ENCODE measurements at regions not wholly inside any gene's neighbourhood (a gene's known extent, or its start where the extent isn't known, plus 50 kb on each side); places are given as distances from the start of the nearest gene placed in this dataset.
"Not testable (repeated sequence)": the region's sequence is repeated elsewhere in the genome, so short reads cannot be mapped to it uniquely, and the experiment has no call there.

- DNase-seq (ENCODE audit: low read depth in 2 of 2) = no peak
Observed at GRCh38 chr2:239603411-239604356, 202.9 kb upstream of the HDAC4 start.

GRCh38 chr2:239602290-239603282 lies 201.8 kb upstream of the HDAC4 start:
- DNase-seq (ENCODE audit: low read depth in 2 of 2) = no peak

- DNase-seq (ENCODE audit: low read depth in 2 of 2) = no peak
Observed at GRCh38 chr2:239601880-239602279, 201.1 kb upstream of the HDAC4 start.

GRCh38 chr2:239601201-239601851 lies 200.5 kb upstream of the HDAC4 start:
- no peak for DNase-seq (ENCODE audit: low read depth in 2 of 2)

- DNase-seq (ENCODE audit: low read depth in 2 of 2) = no peak
Observed at GRCh38 chr2:239600650-239601049, 199.8 kb upstream of the HDAC4 start.

GRCh38 chr2:239600001-239600593 lies 199.3 kb upstream of the HDAC4 start:
- DNase-seq (ENCODE audit: low read depth in 2 of 2) = no peak

- DNase-seq (ENCODE audit: low read depth in 2 of 2) = no peak
Observed at GRCh38 chr2:239599299-239599698, 198.5 kb upstream of the HDAC4 start.

GRCh38 chr2:239598732-239599090 lies 197.9 kb upstream of the HDAC4 start:
- no peak for DNase-seq (ENCODE audit: low read depth in 2 of 2)

- DNase-seq (ENCODE audit: low read depth in 2 of 2) = peak in 1 of 2 donors; percentile 25
Observed at GRCh38 chr2:239598011-239598731, 197.4 kb upstream of the HDAC4 start.

GRCh38 chr2:239597216-239597615 lies 196.4 kb upstream of the HDAC4 start:
- DNase-seq (ENCODE audit: low read depth in 2 of 2) = no peak

- no peak for DNase-seq (ENCODE audit: low read depth in 2 of 2)
Observed at GRCh38 chr2:239596792-239597191, 196.0 kb upstream of the HDAC4 start.

- no peak for DNase-seq (ENCODE audit: low read depth in 2 of 2)
Observed at GRCh38 chr2:239596253-239596652, 195.4 kb upstream of the HDAC4 start.

- DNase-seq (ENCODE audit: low read depth in 2 of 2) = no peak
Observed at GRCh38 chr2:239595726-239596125, 194.9 kb upstream of the HDAC4 start.

- no peak for DNase-seq (ENCODE audit: low read depth in 2 of 2)
Observed at GRCh38 chr2:239594772-239595608, 194.2 kb upstream of the HDAC4 start.

- no peak for DNase-seq (ENCODE audit: low read depth in 2 of 2)
Observed at GRCh38 chr2:239594019-239594771, 193.4 kb upstream of the HDAC4 start.

- no peak for DNase-seq (ENCODE audit: low read depth in 2 of 2)
Observed at GRCh38 chr2:239593455-239593854, 192.6 kb upstream of the HDAC4 start.

GRCh38 chr2:239592629-239593290 lies 191.9 kb upstream of the HDAC4 start:
- not testable (repeated sequence) for DNase-seq (ENCODE audit: low read depth in 2 of 2)
